ENCODE measurements at regions not wholly inside any gene's neighbourhood (a gene's known extent, or its start where the extent isn't known, plus 50 kb on each side); places are given as distances from the start of the nearest gene placed in this dataset.

DNA sequence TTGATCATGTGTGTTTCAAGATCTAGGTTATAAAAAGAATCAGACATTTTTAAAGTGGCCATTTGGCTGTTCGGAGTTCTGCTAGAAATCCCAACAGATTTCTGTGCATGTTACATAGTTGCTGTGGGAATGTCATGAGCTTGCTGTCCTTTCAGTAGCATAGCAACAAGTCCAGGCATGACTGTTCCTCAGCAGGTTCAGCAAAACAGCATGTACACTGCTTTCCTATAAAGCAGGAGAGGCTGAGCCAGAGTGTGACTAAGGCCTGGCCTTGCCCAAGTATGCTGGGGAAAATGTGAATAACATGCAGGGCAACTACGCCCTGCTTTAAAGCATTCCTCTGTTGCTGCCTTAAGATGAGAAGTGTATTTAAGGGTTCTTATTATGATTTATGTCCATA is 217.1 kb upstream of the SMIM31 start:
- DNase-seq (ENCODE audit: extremely low read depth, low read depth) = no peak
- no peak overlapping the region for H3K4me3 ChIP-seq (replicated peaks; ENCODE audit: low read depth, low read length)
- TF ChIP-seq, protein P1, sequence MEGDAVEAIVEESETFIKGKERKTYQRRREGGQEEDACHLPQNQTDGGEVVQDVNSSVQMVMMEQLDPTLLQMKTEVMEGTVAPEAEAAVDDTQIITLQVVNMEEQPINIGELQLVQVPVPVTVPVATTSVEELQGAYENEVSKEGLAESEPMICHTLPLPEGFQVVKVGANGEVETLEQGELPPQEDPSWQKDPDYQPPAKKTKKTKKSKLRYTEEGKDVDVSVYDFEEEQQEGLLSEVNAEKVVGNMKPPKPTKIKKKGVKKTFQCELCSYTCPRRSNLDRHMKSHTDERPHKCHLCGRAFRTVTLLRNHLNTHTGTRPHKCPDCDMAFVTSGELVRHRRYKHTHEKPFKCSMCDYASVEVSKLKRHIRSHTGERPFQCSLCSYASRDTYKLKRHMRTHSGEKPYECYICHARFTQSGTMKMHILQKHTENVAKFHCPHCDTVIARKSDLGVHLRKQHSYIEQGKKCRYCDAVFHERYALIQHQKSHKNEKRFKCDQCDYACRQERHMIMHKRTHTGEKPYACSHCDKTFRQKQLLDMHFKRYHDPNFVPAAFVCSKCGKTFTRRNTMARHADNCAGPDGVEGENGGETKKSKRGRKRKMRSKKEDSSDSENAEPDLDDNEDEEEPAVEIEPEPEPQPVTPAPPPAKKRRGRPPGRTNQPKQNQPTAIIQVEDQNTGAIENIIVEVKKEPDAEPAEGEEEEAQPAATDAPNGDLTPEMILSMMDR (IDR thresholded peaks at IDR 0.05; ENCODE audit: low read depth, low read length, missing control alignments) = no peak

DNA sequence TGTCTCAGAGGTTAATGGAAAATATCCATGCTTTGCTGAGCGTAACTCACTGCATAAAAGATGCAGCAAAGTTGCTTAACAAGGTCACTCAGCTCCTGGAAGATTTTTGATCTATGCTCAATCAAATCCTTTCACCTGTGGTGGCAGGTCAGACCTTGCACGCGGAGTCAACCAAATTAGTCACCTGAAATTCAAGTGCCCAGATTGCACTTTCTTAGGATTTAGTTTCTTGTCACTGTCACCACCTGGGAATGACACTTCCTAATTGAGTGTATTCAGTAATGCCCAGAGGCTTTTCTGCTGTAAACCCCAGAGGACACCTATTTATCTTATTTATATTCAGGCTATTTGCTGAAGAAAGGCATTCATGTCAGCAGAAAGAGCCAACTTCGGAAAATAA is 215.8 kb upstream of the SMIM31 start:
- TF ChIP-seq, protein P1 (IDR thresholded peaks at IDR 0.05; ENCODE audit: low read depth, low read length, missing control alignments) = no peak
- H3K4me3 ChIP-seq (replicated peaks; ENCODE audit: low read depth, low read length) = no peak overlapping the region
- DNase-seq (ENCODE audit: extremely low read depth, low read depth) = no peak

DNA sequence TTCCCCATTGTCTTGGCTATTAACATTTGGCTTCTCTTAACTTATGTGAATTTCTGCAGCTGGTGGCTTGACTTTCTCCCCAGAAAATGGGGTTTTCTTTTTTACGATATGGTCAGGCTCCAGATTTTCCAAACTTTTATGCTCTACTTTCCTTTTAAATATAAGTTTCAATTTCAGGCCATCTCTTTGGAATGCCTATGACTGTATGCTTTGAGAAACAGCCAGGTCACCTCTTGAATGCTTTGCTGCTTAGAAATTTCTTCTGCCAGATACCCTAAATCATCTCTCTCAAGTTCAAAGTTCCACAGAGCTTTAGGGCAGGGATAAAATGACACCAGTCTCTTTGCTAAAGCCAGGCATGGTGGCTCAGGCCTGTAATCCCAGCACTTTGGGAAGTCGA is 212.9 kb upstream of the SMIM31 start:
- TF ChIP-seq, protein P1 (IDR thresholded peaks at IDR 0.05; ENCODE audit: low read depth, low read length, missing control alignments) = no peak
- no peak overlapping the region for H3K4me3 ChIP-seq (replicated peaks; ENCODE audit: low read depth, low read length)
- DNase-seq (ENCODE audit: extremely low read depth, low read depth) = no peak

GRCh38 chr4:164542431-164542830 is 211.5 kb upstream of the SMIM31 start:
- H3K4me3 ChIP-seq (replicated peaks; ENCODE audit: low read depth, low read length) = no peak overlapping the region
- no peak for DNase-seq (ENCODE audit: extremely low read depth, low read depth)
- TF ChIP-seq, protein P1 (IDR thresholded peaks at IDR 0.05; ENCODE audit: low read depth, low read length, missing control alignments) = no peak

GRCh38 chr4:164550989-164551712 is 202.8 kb upstream of the SMIM31 start:
- TF ChIP-seq, protein P1 (IDR thresholded peaks at IDR 0.05; ENCODE audit: low read depth, low read length, missing control alignments) = no peak
- no peak overlapping the region for H3K4me3 ChIP-seq (replicated peaks; ENCODE audit: low read depth, low read length)
- DNase-seq (ENCODE audit: extremely low read depth, low read depth) = no peak

DNA sequence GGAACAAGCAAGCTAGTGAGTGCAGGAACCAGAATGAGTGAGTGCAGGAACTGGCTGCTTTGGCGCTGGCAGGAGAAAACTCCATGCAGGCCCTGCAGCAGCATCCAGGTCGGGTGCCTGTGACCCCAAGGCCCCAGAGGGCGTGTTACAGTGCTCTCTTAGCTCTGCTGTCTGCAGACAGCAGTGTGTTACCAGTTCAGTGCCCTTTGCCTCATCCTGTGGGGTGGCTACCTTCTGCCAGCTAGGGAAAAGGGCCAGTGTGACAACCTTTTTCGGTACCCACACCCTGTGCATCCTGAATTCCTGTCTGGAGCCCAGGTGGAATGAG is 202.3 kb upstream of the SMIM31 start:
- TF ChIP-seq, protein P1 (IDR thresholded peaks at IDR 0.05; ENCODE audit: low read depth, low read length, missing control alignments) = no peak
- no peak overlapping the region for H3K4me3 ChIP-seq (replicated peaks; ENCODE audit: low read depth, low read length)
- no peak for DNase-seq (ENCODE audit: extremely low read depth, low read depth)
